Activated T-helper 2 cell treated with anti-CD3 and anti-CD28 coated beads, Interferon-gamma antibody, Interleukin-2, Interleukin-4, amounts not matched to agents 10 μg/mL and 5 μg/mL and 100 μg/mL, durations not matched to agents 14 hours and 24 hours and 36 hours (primary cell): ENCODE measurements at regions not wholly inside any gene's neighbourhood (a gene's known extent, or its start where the extent isn't known, plus 50 kb on each side); places are given as distances from the start of the nearest gene placed in this dataset.

Experiments
- DNase-seq: peaks from one replicate; pipeline ENCODE4 v3.0.0; 2021; ENCODE audit warnings: low spot score
- H3K27ac Mint-ChIP-seq: one replicate; pipeline ENCODE4 v1.8.0; 2021; ENCODE audit warnings: mixed read lengths
- H3K27me3 Mint-ChIP-seq: one replicate; pipeline ENCODE4 v1.8.0; 2021; ENCODE audit warnings: low read depth, mixed read lengths
- H3K36me3 Mint-ChIP-seq: one replicate; pipeline ENCODE4 v1.8.0; 2021; ENCODE audit warnings: low read depth, mixed read lengths
- H3K4me1 Mint-ChIP-seq: one replicate; pipeline ENCODE4 v1.8.0; 2021; ENCODE audit warnings: low read depth, mixed read lengths
- H3K4me3 Mint-ChIP-seq: one replicate; pipeline ENCODE4 v1.8.0; 2021; ENCODE audit warnings: low read depth, mild to moderate bottlenecking, moderate library complexity, mixed read lengths
- H3K9me3 Mint-ChIP-seq: one replicate; pipeline ENCODE4 v1.8.0; 2021; ENCODE audit warnings: mixed read lengths
- intact Hi-C: fragments of 100-400 bp; cut with micrococcal nuclease; formaldehyde crosslinking; loops from one replicate; pipeline ENCODE4 v1.15.1; 2023

DNA sequence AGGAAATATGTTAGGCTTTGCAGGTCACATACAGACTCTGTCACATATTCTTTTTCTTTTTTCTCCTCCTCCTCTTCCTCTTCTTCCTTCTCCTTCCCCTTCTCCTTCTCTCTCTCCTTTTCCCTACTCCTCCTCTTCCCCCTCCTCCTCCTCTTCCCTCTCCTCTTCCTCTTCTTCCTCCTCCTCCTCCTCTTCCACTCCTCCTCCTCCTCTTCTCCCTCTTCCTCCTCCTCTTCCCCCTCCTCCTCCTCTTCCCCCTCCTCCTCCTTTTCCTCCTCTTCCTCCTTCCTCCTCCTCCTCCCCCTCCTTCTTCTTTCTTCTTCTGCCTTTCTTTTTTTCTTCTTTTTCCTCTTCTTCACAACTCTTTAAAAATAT is 159.8 kb downstream of the KIF20B start:
- H3K9me3 Mint-ChIP-seq = no peaks in the 10 kb centered on the region
- intact Hi-C loops = loop anchor here (2.0 kb wide), 2 partner anchors 56 to 366 kb away; no protein-coding TSS in a partner anchor
- H3K36me3 Mint-ChIP-seq = no peaks in the 10 kb centered on the region
- H3K27ac Mint-ChIP-seq = peak overlapping the region; percentile 47
- H3K4me3 Mint-ChIP-seq = no peak overlapping the region
- no peak for DNase-seq
- H3K4me1 Mint-ChIP-seq = peaks cover 16% of the 10 kb centered on the region
- H3K27me3 Mint-ChIP-seq = peaks cover 11% of the 10 kb centered on the region

GRCh38 chr10:89861584-89862301 is 160.4 kb downstream of the KIF20B start:
- Mint-ChIP-seq H3K4me1 (peaks cover 16% of the 10 kb centered on the region), H3K27ac (peak overlapping the region; percentile 47), H3K36me3 (no peaks in the 10 kb centered on the region), H3K27me3 (peaks cover 12% of the 10 kb centered on the region), H3K9me3 (no peaks in the 10 kb centered on the region), H3K4me3 (no peak overlapping the region)
- no peak for DNase-seq
- intact Hi-C loops = loop anchor here (2.0 kb wide), 2 partner anchors 57 to 365 kb away; no protein-coding TSS in a partner anchor

GRCh38 chr10:89867964-89868363 is 166.6 kb downstream of the KIF20B start:
- Mint-ChIP-seq H3K36me3 (no peaks in the 10 kb centered on the region), H3K27ac (no peak overlapping the region), H3K9me3 (no peaks in the 10 kb centered on the region), H3K4me3 (no peak overlapping the region), H3K27me3 (peaks cover 26% of the 10 kb centered on the region), H3K4me1 (no peaks in the 10 kb centered on the region)
- DNase-seq = no peak
- intact Hi-C loops = no loop called here

- intact Hi-C loops = no loop called here
- H3K9me3 Mint-ChIP-seq = no peaks in the 10 kb centered on the region
- no peaks in the 10 kb centered on the region for H3K36me3 Mint-ChIP-seq
- DNase-seq = no peak
- peaks cover 25% of the 10 kb centered on the region for H3K27me3 Mint-ChIP-seq
- H3K27ac Mint-ChIP-seq = no peak overlapping the region
- H3K4me3 Mint-ChIP-seq = no peak overlapping the region
- H3K4me1 Mint-ChIP-seq = no peaks in the 10 kb centered on the region
These were observed 167.8 kb downstream of the KIF20B start for GRCh38 chr10:89869180-89869579.

- peaks cover 24% of the 10 kb centered on the region for H3K27me3 Mint-ChIP-seq
- intact Hi-C loops = no loop called here
- H3K4me1 Mint-ChIP-seq = no peaks in the 10 kb centered on the region
- no peaks in the 10 kb centered on the region for H3K36me3 Mint-ChIP-seq
- no peak overlapping the region for H3K27ac Mint-ChIP-seq
- H3K4me3 Mint-ChIP-seq = no peak overlapping the region
- no peak for DNase-seq
- H3K9me3 Mint-ChIP-seq = no peaks in the 10 kb centered on the region
These were observed 168.3 kb downstream of the KIF20B start for GRCh38 chr10:89869592-89870156.

DNA sequence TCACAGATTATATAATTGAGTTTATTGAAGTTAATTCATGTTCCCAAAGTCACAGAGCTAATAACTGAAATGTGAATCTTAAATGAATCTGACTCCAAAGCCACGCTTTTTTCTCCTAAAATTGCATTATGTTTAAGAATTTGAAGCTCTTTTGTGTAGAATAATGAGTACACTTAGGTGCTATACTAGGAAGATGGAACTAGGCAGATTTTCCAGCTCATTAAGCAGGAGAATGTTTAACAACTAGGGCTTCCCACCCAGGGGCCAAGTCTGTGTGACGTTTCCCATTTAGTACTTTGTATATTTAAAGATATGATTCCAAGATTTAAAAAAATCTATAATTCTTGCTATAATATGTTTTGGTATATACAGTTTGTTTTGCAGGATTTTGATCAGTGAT is 169.5 kb downstream of the KIF20B start:
- Mint-ChIP-seq H3K27ac (no peak overlapping the region), H3K4me3 (no peak overlapping the region), H3K9me3 (no peaks in the 10 kb centered on the region), H3K27me3 (peaks cover 20% of the 10 kb centered on the region), H3K36me3 (no peaks in the 10 kb centered on the region), H3K4me1 (no peaks in the 10 kb centered on the region)
- DNase-seq = no peak
- intact Hi-C loops = no loop called here

DNA sequence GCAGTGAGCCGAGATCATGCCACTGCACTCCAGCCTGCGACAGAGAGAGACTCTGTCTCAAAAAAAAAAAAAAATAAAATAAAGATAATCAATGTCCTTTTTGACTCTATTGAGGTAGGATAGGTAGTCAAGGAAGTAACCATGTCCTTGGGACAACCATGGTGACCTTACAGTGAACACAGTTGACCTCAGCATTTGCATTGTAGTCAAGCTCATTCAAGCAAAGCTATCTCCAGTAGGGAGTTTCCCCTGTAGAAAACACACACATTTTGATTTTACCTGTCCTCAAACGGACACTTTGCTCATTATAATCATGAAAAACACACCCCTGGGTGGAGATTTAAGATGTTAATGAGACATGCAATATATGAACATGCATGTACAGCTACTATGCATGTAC is 171.7 kb downstream of the KIF20B start:
- H3K27me3 Mint-ChIP-seq = peaks cover 15% of the 10 kb centered on the region
- no peaks in the 10 kb centered on the region for H3K4me1 Mint-ChIP-seq
- DNase-seq = no peak
- intact Hi-C loops = no loop called here
- no peak overlapping the region for H3K27ac Mint-ChIP-seq
- H3K4me3 Mint-ChIP-seq = no peak overlapping the region
- no peaks in the 10 kb centered on the region for H3K36me3 Mint-ChIP-seq
- no peaks in the 10 kb centered on the region for H3K9me3 Mint-ChIP-seq

GRCh38 chr10:89875557-89875956 is 174.2 kb downstream of the KIF20B start:
- Mint-ChIP-seq H3K27ac (no peak overlapping the region), H3K36me3 (no peaks in the 10 kb centered on the region), H3K27me3 (peaks cover 13% of the 10 kb centered on the region), H3K4me1 (no peaks in the 10 kb centered on the region), H3K4me3 (no peak overlapping the region), H3K9me3 (no peaks in the 10 kb centered on the region)
- no peak for DNase-seq
- intact Hi-C loops = no loop called here

- Mint-ChIP-seq H3K9me3 (no peaks in the 10 kb centered on the region), H3K36me3 (no peaks in the 10 kb centered on the region), H3K4me1 (no peaks in the 10 kb centered on the region), H3K4me3 (no peak overlapping the region), H3K27me3 (peaks cover 22% of the 10 kb centered on the region), H3K27ac (no peak overlapping the region)
- DNase-seq = no peak
- intact Hi-C loops = no loop called here
These were observed 177.7 kb downstream of the KIF20B start for GRCh38 chr10:89879121-89879520.

DNA sequence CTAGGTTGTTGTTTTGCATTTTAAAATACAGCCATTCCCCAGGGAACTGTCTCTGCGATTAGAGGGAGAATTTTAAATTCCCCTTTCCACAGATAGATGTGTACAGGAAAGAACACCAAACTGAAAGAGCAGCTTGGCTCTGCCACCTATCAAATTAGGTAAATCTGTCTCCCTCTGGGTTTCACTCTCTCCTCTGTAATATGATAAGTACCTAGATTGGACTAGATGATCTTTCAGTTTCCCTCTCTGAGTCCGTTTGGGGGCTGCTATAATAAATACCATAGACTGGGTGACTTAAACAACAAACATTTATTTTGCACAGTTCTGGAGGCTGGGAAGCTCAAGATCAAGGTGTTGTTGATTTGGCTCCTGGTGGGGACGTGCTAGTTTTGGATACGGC is 186.0 kb downstream of the KIF20B start:
- H3K36me3 Mint-ChIP-seq = no peaks in the 10 kb centered on the region
- H3K4me1 Mint-ChIP-seq = no peaks in the 10 kb centered on the region
- intact Hi-C loops = no loop called here
- H3K27ac Mint-ChIP-seq = no peak overlapping the region
- no peak for DNase-seq
- H3K4me3 Mint-ChIP-seq = no peak overlapping the region
- no peaks in the 10 kb centered on the region for H3K9me3 Mint-ChIP-seq
- H3K27me3 Mint-ChIP-seq = peaks cover 14% of the 10 kb centered on the region

- Mint-ChIP-seq H3K4me1 (no peaks in the 10 kb centered on the region), H3K27ac (no peak overlapping the region), H3K4me3 (no peak overlapping the region), H3K36me3 (no peaks in the 10 kb centered on the region), H3K9me3 (no peaks in the 10 kb centered on the region), H3K27me3 (peaks cover 13% of the 10 kb centered on the region)
- DNase-seq = no peak
- intact Hi-C loops = no loop called here
These were observed 186.4 kb downstream of the KIF20B start for GRCh38 chr10:89887830-89888229.

GRCh38 chr10:89888321-89889070 is 187.1 kb downstream of the KIF20B start:
- no peaks in the 10 kb centered on the region for H3K4me1 Mint-ChIP-seq
- intact Hi-C loops = no loop called here
- H3K9me3 Mint-ChIP-seq = no peaks in the 10 kb centered on the region
- H3K36me3 Mint-ChIP-seq = no peaks in the 10 kb centered on the region
- H3K4me3 Mint-ChIP-seq = no peak overlapping the region
- no peak overlapping the region for H3K27ac Mint-ChIP-seq
- DNase-seq = no peak
- H3K27me3 Mint-ChIP-seq = peaks cover 11% of the 10 kb centered on the region

DNA sequence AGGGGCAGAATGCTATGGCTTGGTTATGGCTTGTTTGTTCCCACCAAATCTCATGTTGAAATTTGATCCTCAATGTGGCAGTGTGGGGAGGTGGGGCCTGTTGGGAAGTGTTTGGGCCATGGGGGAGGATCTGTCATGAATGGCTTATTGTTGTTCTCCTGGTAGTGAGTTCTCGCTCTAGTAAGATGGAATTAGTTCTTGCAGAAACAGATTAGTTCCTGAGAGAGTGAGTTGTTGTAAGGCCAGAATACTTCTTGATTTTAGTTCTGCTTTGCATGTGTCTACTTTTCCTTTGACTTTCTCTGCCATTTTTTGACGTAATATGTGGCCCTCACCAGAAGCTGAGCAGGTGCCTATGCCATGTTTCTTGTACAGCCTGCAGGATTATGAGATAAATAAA is 188.2 kb downstream of the KIF20B start:
- intact Hi-C loops = no loop called here
- H3K27ac Mint-ChIP-seq = no peak overlapping the region
- no peaks in the 10 kb centered on the region for H3K36me3 Mint-ChIP-seq

More for the DNA sequence above, 188.2 kb downstream of the KIF20B start:
- no peak for DNase-seq
- H3K27me3 Mint-ChIP-seq = peaks cover 11% of the 10 kb centered on the region
- no peaks in the 10 kb centered on the region for H3K9me3 Mint-ChIP-seq
- H3K4me3 Mint-ChIP-seq = no peak overlapping the region
- no peaks in the 10 kb centered on the region for H3K4me1 Mint-ChIP-seq
